ENCODE measurements at regions not wholly inside any gene's neighbourhood (a gene's known extent, or its start where the extent isn't known, plus 50 kb on each side); places are given as distances from the start of the nearest gene placed in this dataset.

- Mint-ChIP-seq H3K27ac (peak overlapping the region; percentile 50), H3K36me3 (ENCODE audit: low read depth) (peaks cover 14% of the 10 kb centered on the region), H3K27me3 (ENCODE audit: insufficient read depth, low read depth, poor library complexity) (no peaks in the 10 kb centered on the region), H3K4me1 (peaks cover 62% of the 10 kb centered on the region), H3K9me3 (peaks cover 3% of the 10 kb centered on the region), H3K4me3 (no peak overlapping the region)
- Histone ChIP-seq H3K27ac (ENCODE audit: low read depth) (peak overlapping the region; percentile 97), H3K27me3 (ENCODE audit: insufficient read depth) (no peaks in the 10 kb centered on the region), H3K79me2 (replicated peaks; ENCODE audit: insufficient read depth) (no peaks in the 10 kb centered on the region), H3K4me1 (ENCODE audit: insufficient read depth) (peaks cover 46% of the 10 kb centered on the region), H2AFZ (no peak overlapping the region), H4K20me1 (replicated peaks; ENCODE audit: insufficient read depth) (no peaks in the 10 kb centered on the region), H3K36me3 (ENCODE audit: insufficient read depth) (no peaks in the 10 kb centered on the region), H3F3A (replicated peaks; ENCODE audit: low read depth) (peaks cover 18% of the 10 kb centered on the region; the same call in 1 of the 2 replicates), H3K9me2 (ENCODE audit: insufficient read depth) (no peaks in the 10 kb centered on the region; the same call in 1 of the 2 replicates), H3K4me3 (no peak overlapping the region), H3K4me2 (0 out of 2 replicates have a peak overlapping the region, but pooled peaks have one; percentile 14)
- no peak for ATAC-seq
- DNase-seq (ENCODE audit: low spot score): peak; percentile 15
- TF ChIP-seq ETS1 (IDR thresholded peaks at IDR 0.05) (no peak), POLR2AphosphoS5 (IDR thresholded peaks at IDR 0.05; ENCODE audit: low read depth) (no peak), CTCF (conservative IDR thresholded peaks at IDR 0.05; ENCODE audit: low read depth in 2 of 2) (no peak), ZNF331 (CRISPR knock-in tag; IDR thresholded peaks at IDR 0.05; ENCODE audit: low read depth) (no peak), EZH2 (IDR thresholded peaks at IDR 0.05; ENCODE audit: low read depth, unreplicated experiment) (no peak), JUNB (IDR thresholded peaks at IDR 0.05; ENCODE audit: unreplicated experiment) (no peak)
These were observed 266.0 kb downstream of the CD83 start for GRCh38 chr6:14383393-14384174.

DNA sequence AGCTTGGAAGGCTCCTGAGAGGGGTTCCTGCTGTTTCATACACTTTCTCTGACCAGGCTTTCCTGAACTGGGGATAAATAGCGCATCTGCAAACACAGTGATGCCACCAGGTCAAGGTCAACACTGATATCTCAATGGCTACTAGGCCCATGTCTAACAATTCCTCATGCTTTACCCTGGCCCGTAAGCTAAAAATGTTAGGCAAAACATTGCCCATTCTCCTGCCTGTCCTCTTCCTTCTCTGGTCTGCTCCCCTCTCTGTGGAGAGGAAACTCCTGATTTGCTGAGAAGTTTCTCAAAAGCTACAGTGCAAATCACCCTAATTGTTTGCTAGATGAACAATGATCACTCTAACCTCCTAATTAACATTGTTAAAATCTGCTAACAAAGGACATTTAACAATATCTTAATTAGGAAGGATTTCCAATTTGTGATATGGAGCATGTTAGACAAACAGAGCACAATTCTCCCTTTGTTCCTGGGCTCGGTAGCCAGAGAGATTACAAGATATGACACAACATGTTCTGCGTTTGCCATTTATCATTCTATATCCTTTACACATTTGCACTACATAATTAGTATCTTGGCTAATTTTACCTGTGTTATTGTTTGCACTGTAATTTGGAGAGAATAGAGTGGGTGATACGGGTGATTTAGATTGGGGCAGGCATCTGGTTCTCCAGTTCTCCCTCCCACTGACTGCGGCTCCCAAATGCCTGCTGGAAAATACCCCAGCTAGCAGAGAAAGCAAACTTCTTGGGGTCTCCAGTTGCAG is 266.8 kb downstream of the CD83 start:
- no peak overlapping the region for H3K4me3 Mint-ChIP-seq
- H3F3A ChIP-seq (replicated peaks; ENCODE audit: low read depth): peaks cover 18% of the 10 kb centered on the region; the same call in 1 of the 2 replicates
- H4K20me1 ChIP-seq (replicated peaks; ENCODE audit: insufficient read depth): no peaks in the 10 kb centered on the region
- 0 out of 2 replicates have a peak, but pooled peaks cover 3% of the 10 kb centered on the region for H3K36me3 ChIP-seq (ENCODE audit: insufficient read depth)
- peaks cover 66% of the 10 kb centered on the region for H3K4me1 Mint-ChIP-seq
- no peaks in the 10 kb centered on the region for H3K79me2 ChIP-seq (replicated peaks; ENCODE audit: insufficient read depth)
- no peaks in the 10 kb centered on the region; the same call in 1 of the 2 replicates for H3K9me2 ChIP-seq (ENCODE audit: insufficient read depth)
- no peaks in the 10 kb centered on the region for H3K27me3 Mint-ChIP-seq (ENCODE audit: insufficient read depth, low read depth, poor library complexity)
- H3K27ac Mint-ChIP-seq: no peak overlapping the region
- no peak overlapping the region for H3K4me2 ChIP-seq
- H3K36me3 Mint-ChIP-seq (ENCODE audit: low read depth): peaks cover 10% of the 10 kb centered on the region; the same call in 2 of the 3 replicates
- H3K4me3 ChIP-seq: no peak overlapping the region
- H2AFZ ChIP-seq: no peak overlapping the region
- no peaks in the 10 kb centered on the region for H3K27me3 ChIP-seq (ENCODE audit: insufficient read depth)
- DNase-seq (ENCODE audit: low spot score) (no peak), ATAC-seq (no peak)
- H3K27ac ChIP-seq (ENCODE audit: low read depth): peak overlapping the region; percentile 40; the same call in 1 of the 2 replicates
- peaks cover 46% of the 10 kb centered on the region for H3K4me1 ChIP-seq (ENCODE audit: insufficient read depth)
- H3K9me3 Mint-ChIP-seq: no peaks in the 10 kb centered on the region; the same call in 2 of the 3 replicates
- no peak for TF ChIP-seq POLR2AphosphoS5 (IDR thresholded peaks at IDR 0.05; ENCODE audit: low read depth)
- no peak for TF ChIP-seq JUNB (IDR thresholded peaks at IDR 0.05; ENCODE audit: unreplicated experiment)
- no peak for TF ChIP-seq CREB1 (CRISPR knock-in tag; IDR thresholded peaks at IDR 0.05; ENCODE audit: low read depth)
- no peak for TF ChIP-seq EZH2 (IDR thresholded peaks at IDR 0.05; ENCODE audit: low read depth, unreplicated experiment)
- no peak for TF ChIP-seq STAT1 (IDR thresholded peaks at IDR 0.05; ENCODE audit: unreplicated experiment)
- TF ChIP-seq NANOG (IDR thresholded peaks at IDR 0.05; ENCODE audit: borderline replicate concordance): no peak
- TF ChIP-seq, protein P1, sequence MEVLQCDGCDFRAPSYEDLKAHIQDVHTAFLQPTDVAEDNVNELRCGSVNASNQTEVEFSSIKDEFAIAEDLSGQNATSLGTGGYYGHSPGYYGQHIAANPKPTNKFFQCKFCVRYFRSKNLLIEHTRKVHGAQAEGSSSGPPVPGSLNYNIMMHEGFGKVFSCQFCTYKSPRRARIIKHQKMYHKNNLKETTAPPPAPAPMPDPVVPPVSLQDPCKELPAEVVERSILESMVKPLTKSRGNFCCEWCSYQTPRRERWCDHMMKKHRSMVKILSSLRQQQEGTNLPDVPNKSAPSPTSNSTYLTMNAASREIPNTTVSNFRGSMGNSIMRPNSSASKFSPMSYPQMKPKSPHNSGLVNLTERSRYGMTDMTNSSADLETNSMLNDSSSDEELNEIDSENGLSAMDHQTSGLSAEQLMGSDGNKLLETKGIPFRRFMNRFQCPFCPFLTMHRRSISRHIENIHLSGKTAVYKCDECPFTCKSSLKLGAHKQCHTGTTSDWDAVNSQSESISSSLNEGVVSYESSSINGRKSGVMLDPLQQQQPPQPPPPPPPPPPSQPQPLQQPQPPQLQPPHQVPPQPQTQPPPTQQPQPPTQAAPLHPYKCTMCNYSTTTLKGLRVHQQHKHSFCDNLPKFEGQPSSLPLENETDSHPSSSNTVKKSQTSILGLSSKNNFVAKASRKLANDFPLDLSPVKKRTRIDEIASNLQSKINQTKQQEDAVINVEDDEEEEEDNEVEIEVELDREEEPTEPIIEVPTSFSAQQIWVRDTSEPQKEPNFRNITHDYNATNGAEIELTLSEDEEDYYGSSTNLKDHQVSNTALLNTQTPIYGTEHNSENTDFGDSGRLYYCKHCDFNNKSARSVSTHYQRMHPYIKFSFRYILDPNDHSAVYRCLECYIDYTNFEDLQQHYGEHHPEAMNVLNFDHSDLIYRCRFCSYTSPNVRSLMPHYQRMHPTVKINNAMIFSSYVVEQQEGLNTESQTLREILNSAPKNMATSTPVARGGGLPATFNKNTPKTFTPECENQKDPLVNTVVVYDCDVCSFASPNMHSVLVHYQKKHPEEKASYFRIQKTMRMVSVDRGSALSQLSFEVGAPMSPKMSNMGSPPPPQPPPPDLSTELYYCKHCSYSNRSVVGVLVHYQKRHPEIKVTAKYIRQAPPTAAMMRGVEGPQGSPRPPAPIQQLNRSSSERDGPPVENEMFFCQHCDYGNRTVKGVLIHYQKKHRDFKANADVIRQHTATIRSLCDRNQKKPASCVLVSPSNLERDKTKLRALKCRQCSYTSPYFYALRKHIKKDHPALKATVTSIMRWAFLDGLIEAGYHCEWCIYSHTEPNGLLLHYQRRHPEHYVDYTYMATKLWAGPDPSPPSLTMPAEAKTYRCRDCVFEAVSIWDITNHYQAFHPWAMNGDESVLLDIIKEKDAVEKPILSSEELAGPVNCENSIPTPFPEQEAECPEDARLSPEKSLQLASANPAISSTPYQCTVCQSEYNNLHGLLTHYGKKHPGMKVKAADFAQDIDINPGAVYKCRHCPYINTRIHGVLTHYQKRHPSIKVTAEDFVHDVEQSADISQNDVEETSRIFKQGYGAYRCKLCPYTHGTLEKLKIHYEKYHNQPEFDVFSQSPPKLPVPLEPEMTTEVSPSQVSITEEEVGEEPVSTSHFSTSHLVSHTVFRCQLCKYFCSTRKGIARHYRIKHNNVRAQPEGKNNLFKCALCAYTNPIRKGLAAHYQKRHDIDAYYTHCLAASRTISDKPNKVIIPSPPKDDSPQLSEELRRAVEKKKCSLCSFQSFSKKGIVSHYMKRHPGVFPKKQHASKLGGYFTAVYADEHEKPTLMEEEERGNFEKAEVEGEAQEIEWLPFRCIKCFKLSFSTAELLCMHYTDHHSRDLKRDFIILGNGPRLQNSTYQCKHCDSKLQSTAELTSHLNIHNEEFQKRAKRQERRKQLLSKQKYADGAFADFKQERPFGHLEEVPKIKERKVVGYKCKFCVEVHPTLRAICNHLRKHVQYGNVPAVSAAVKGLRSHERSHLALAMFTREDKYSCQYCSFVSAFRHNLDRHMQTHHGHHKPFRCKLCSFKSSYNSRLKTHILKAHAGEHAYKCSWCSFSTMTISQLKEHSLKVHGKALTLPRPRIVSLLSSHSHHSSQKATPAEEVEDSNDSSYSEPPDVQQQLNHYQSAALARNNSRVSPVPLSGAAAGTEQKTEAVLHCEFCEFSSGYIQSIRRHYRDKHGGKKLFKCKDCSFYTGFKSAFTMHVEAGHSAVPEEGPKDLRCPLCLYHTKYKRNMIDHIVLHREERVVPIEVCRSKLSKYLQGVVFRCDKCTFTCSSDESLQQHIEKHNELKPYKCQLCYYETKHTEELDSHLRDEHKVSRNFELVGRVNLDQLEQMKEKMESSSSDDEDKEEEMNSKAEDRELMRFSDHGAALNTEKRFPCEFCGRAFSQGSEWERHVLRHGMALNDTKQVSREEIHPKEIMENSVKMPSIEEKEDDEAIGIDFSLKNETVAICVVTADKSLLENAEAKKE (CRISPR knock-in tag; IDR thresholded peaks at IDR 0.05): no peak
